HL-60 (cell line): ENCODE measurements at regions not wholly inside any gene's neighbourhood (a gene's known extent, or its start where the extent isn't known, plus 50 kb on each side); places are given as distances from the start of the nearest gene placed in this dataset.

Experiments
- DNase-seq, 2 experiments: peaks; one replicate each; pipeline ENCODE4 v3.0.0-alpha.2; 2010 to 2020; ENCODE audit warnings: low read depth in 1 of 2, low spot score in 1 of 2
- H3K27ac ChIP-seq: fragments of 250-450 bp; sonication (Bioruptor Pico); replicated peaks from 2 replicates; pipeline ENCODE4 v1.5.1; 2020; ENCODE audit warnings: mild to moderate bottlenecking, moderate library complexity
- H3K27me3 ChIP-seq: fragments of 250-450 bp; sonication (Bioruptor Pico); 2 replicates; pipeline ENCODE4 v1.5.1; 2021; ENCODE audit warnings: mild to moderate bottlenecking, moderate library complexity; ENCODE audit not compliant: insufficient read depth, poor library complexity, severe bottlenecking
- H3K4me3 ChIP-seq: replicated peaks from 2 replicates; pipeline ENCODE4 v1.5.1; 2011; ENCODE audit warnings: mild to moderate bottlenecking, control low read depth, low read length; ENCODE audit not compliant: insufficient read depth
- CTCF ChIP-seq: IDR thresholded peaks from one replicate; pipeline ENCODE4 v1.5.1; 2011; ENCODE audit warnings: low read length, control low read depth, inconsistent platforms; ENCODE audit not compliant: insufficient read depth
- GABPA ChIP-seq: IDR thresholded peaks from 2 replicates; pipeline ENCODE4 v1.6.1; 2012; ENCODE audit warnings: low read depth
- POLR2AphosphoS5 ChIP-seq: IDR thresholded peaks from 2 replicates; pipeline ENCODE4 v1.6.1; 2012; ENCODE audit warnings: low read depth
- REST ChIP-seq: IDR thresholded peaks from 2 replicates; pipeline ENCODE4 v1.6.1; 2012; ENCODE audit warnings: low read depth; ENCODE audit not compliant: insufficient replicate concordance
- SPI1 ChIP-seq: IDR thresholded peaks from 2 replicates; pipeline ENCODE4 v1.6.1; 2012; ENCODE audit warnings: low read depth, mild to moderate bottlenecking, borderline replicate concordance

GRCh38 chr9:27711241-27711640, 138.0 kb upstream of the C9orf72 start:
- no peak for DNase-seq
- Histone ChIP-seq H3K27me3 (no peaks in the 10 kb centered on the region), H3K27ac (no peak overlapping the region), H3K4me3 (no peak overlapping the region)
- TF ChIP-seq POLR2AphosphoS5 (no peak), REST (no peak), CTCF (no peak), SPI1 (no peak), GABPA (no peak)

GRCh38 chr9:27712806-27713205, 139.5 kb upstream of the C9orf72 start:
- H3K4me3 ChIP-seq = no peak overlapping the region
- no peak for DNase-seq
- TF ChIP-seq REST (no peak), GABPA (no peak), SPI1 (no peak), CTCF (no peak), POLR2AphosphoS5 (no peak)
- no peaks in the 10 kb centered on the region for H3K27me3 ChIP-seq
- no peak overlapping the region for H3K27ac ChIP-seq

- no peak overlapping the region for H3K4me3 ChIP-seq
- TF ChIP-seq CTCF (no peak), POLR2AphosphoS5 (no peak), REST (no peak), GABPA (no peak), SPI1 (no peak)
- no peak for DNase-seq
- H3K27ac ChIP-seq = no peak overlapping the region
- H3K27me3 ChIP-seq = no peaks in the 10 kb centered on the region
Observed at GRCh38 chr9:27714388-27714787, 141.1 kb upstream of the C9orf72 start.
